CD4-positive, alpha-beta T cell (primary cell): ENCODE measurements at regions not wholly inside any gene's neighbourhood (a gene's known extent, or its start where the extent isn't known, plus 50 kb on each side); places are given as distances from the start of the nearest gene placed in this dataset.

Source experiments
- ATAC-seq: fragments of 200-7000 bp; cut with Tn5 transposase; one replicate; pipeline ENCODE4 v1.10.0; 2022; ENCODE audit warnings: mild to moderate bottlenecking; ENCODE audit not compliant: poor library complexity
- CTCF ChIA-PET: fragments of 350-600 bp; sonication (Branson Sonifier 250); formaldehyde crosslinking; loops from one replicate; lab custom pipeline; 2021; ENCODE audit warnings: antibody characterized with exemption, inconsistent platforms; lab: Charles Lee
- POLR2A ChIA-PET: fragments of 350-600 bp; sonication (Branson Sonifier 250); formaldehyde crosslinking; loops from one replicate; lab custom pipeline; 2021; ENCODE audit warnings: antibody characterized with exemption, inconsistent platforms; lab: Charles Lee
- DNase-seq, 14 experiments: peaks; one replicate each; pipeline ENCODE4 v3.0.0-alpha.2; 2013 to 2020; ENCODE audit warnings: mixed read lengths in 2 of 14
- H3K27ac ChIP-seq, 2 donors: one replicate each; pipeline versions ENCODE4 v1.5.1 to v1.7.0; 2013; ENCODE audit warnings: low read length in 2 of 2, low read depth in 1 of 2, mild to moderate bottlenecking in 1 of 2
- H3K27me3 ChIP-seq, 2 experiments: 1 replicate in 1 of 2; 2 replicates in 1 of 2; pipeline versions ENCODE4 v1.6.1 to v1.7.0; 2013; ENCODE audit warnings: low read length in 2 of 2, control low read depth in 1 of 2, mild to moderate bottlenecking in 1 of 2, moderate library complexity in 1 of 2; ENCODE audit not compliant: insufficient read depth in 2 of 2, control insufficient read depth in 1 of 2
- H3K36me3 ChIP-seq: one replicate; pipeline ENCODE4 v1.6.1; 2013; ENCODE audit warnings: low read length, control low read depth; ENCODE audit not compliant: insufficient read depth
- H3K4me1 ChIP-seq: one replicate; pipeline ENCODE4 v1.6.1; 2013; ENCODE audit warnings: low read length, control low read depth; ENCODE audit not compliant: insufficient read depth
- H3K4me3 ChIP-seq: one replicate; pipeline ENCODE4 v1.5.1; 2013; ENCODE audit warnings: mild to moderate bottlenecking, low read length, moderate library complexity
- H3K9me3 ChIP-seq, 2 experiments: 1 replicate in 1 of 2; 2 replicates in 1 of 2; pipeline versions ENCODE4 v1.6.1 to v1.7.0; 2013; ENCODE audit warnings: low read length in 2 of 2, mild to moderate bottlenecking in 2 of 2, control low read depth in 1 of 2, moderate library complexity in 1 of 2; ENCODE audit not compliant: control insufficient read depth in 1 of 2, insufficient read depth in 1 of 2
- H3K27ac Mint-ChIP-seq: one replicate; pipeline ENCODE4 v1.8.0; 2020; ENCODE audit warnings: mixed read lengths
- H3K27me3 Mint-ChIP-seq: one replicate; pipeline ENCODE4 v1.8.0; 2021; ENCODE audit warnings: mixed read lengths
- H3K36me3 Mint-ChIP-seq: one replicate; pipeline ENCODE4 v1.8.0; 2021; ENCODE audit warnings: low read depth, mixed read lengths
- H3K4me1 Mint-ChIP-seq: one replicate; pipeline ENCODE4 v1.8.0; 2021; ENCODE audit warnings: low read depth, mixed read lengths
- H3K4me3 Mint-ChIP-seq: one replicate; pipeline ENCODE4 v1.8.0; 2020; ENCODE audit warnings: mild to moderate bottlenecking, mixed read lengths
- H3K9me3 Mint-ChIP-seq: one replicate; pipeline ENCODE4 v1.8.0; 2020; ENCODE audit warnings: mixed read lengths
- intact Hi-C, 2 experiments: fragments of 100-400 bp; cut with DNase I in 1 of 2; cut with micrococcal nuclease in 1 of 2; formaldehyde crosslinking; loops; one replicate each; pipeline versions ENCODE4 v1.15.1 to v1.9.0; 2023 to 2025; cut with DNase I, micrococcal nuclease
- TF ChIP-seq, protein P1 (sequence below): fragments of 200-600 bp; IDR thresholded peaks from one replicate; pipeline ENCODE4 v1.8.0; 2022; ENCODE audit warnings: antibody characterized with exemption, mild to moderate bottlenecking

DNA sequence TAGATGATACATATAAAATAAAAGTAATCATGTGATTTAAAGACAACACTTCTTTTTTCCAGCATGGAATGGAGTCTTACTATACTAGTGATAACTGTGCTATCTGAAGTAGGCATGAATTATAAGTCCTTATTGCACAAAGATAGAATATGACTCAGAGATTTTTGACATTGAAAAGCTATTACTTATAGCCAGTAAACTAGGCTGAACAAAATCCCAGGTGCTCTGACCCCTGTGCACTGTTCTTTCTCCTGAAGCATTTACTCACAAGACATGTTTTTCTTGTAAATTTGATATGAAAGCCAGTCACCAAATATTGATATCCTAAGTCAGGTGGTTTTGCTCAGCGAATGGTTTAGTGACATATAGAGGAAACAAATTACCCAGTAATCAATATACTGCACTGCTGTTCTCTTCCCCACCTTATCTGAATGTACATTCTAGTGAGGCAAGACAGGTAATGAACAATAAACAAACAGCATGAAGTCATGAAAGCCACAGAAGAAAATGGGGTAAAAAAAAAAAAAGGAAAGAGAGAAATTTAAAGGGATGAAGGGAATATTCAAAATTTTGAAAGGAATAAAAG is 1567.0 kb upstream of the SPRY2 start:
- H3K9me3 ChIP-seq: peaks cover 0 to 5% of the 10 kb centered on the region in 2 experiments
- CTCF ChIA-PET: no interaction called here
- no peak overlapping the region for H3K4me3 ChIP-seq
- no peaks in the 10 kb centered on the region for H3K27me3 ChIP-seq
- no peaks in the 10 kb centered on the region for H3K27me3 Mint-ChIP-seq
- TF ChIP-seq, protein P1, sequence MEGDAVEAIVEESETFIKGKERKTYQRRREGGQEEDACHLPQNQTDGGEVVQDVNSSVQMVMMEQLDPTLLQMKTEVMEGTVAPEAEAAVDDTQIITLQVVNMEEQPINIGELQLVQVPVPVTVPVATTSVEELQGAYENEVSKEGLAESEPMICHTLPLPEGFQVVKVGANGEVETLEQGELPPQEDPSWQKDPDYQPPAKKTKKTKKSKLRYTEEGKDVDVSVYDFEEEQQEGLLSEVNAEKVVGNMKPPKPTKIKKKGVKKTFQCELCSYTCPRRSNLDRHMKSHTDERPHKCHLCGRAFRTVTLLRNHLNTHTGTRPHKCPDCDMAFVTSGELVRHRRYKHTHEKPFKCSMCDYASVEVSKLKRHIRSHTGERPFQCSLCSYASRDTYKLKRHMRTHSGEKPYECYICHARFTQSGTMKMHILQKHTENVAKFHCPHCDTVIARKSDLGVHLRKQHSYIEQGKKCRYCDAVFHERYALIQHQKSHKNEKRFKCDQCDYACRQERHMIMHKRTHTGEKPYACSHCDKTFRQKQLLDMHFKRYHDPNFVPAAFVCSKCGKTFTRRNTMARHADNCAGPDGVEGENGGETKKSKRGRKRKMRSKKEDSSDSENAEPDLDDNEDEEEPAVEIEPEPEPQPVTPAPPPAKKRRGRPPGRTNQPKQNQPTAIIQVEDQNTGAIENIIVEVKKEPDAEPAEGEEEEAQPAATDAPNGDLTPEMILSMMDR: no peak
- POLR2A ChIA-PET: no interaction called here
- peaks cover 5% of the 10 kb centered on the region for H3K9me3 Mint-ChIP-seq
- H3K36me3 Mint-ChIP-seq: no peaks in the 10 kb centered on the region
- ATAC-seq (no peak), DNase-seq (no peak)
- H3K4me1 Mint-ChIP-seq: no peaks in the 10 kb centered on the region
- no peaks in the 10 kb centered on the region for H3K4me1 ChIP-seq
- intact Hi-C loops: no loop called here
- no peaks in the 10 kb centered on the region for H3K36me3 ChIP-seq
- no peak overlapping the region for H3K27ac Mint-ChIP-seq
- H3K27ac ChIP-seq: no peak overlapping the region
- no peak overlapping the region for H3K4me3 Mint-ChIP-seq

DNA sequence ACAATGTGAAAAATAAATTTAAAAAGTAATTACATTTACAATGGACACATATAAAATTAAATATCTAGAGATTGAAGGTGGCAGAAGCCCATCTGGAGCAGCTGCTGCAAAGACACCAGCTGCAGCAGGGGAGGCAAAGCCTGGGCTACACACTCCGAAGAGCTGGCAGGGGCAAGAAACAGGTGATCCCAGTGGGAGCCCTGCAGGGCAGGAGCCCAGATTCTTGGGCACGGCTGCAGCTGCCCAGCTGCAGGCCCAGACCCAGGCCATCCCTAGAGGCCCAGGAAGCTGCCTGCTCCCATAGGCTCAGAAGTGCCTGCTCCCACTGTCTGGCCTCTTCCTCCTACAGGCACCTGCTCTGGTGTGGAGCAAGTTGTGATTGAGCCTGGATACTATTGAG is 1547.9 kb upstream of the SPRY2 start:
- Histone ChIP-seq H3K27ac (no peak overlapping the region), H3K27me3 (no peaks in the 10 kb centered on the region), H3K9me3 (peaks cover 0 to 18% of the 10 kb centered on the region in 2 experiments), H3K4me3 (no peak overlapping the region), H3K36me3 (no peaks in the 10 kb centered on the region), H3K4me1 (no peaks in the 10 kb centered on the region)
- H3K4me3 Mint-ChIP-seq: no peak overlapping the region
- H3K27me3 Mint-ChIP-seq: no peaks in the 10 kb centered on the region
- DNase-seq (no peak), ATAC-seq (no peak)
- H3K36me3 Mint-ChIP-seq: no peaks in the 10 kb centered on the region
- TF ChIP-seq, protein P1: no peak
- POLR2A ChIA-PET: no interaction called here
- intact Hi-C loops: no loop called here
- CTCF ChIA-PET: no interaction called here
- no peaks in the 10 kb centered on the region for H3K4me1 Mint-ChIP-seq
- H3K9me3 Mint-ChIP-seq: peaks cover 13% of the 10 kb centered on the region
- H3K27ac Mint-ChIP-seq: no peak overlapping the region

DNA sequence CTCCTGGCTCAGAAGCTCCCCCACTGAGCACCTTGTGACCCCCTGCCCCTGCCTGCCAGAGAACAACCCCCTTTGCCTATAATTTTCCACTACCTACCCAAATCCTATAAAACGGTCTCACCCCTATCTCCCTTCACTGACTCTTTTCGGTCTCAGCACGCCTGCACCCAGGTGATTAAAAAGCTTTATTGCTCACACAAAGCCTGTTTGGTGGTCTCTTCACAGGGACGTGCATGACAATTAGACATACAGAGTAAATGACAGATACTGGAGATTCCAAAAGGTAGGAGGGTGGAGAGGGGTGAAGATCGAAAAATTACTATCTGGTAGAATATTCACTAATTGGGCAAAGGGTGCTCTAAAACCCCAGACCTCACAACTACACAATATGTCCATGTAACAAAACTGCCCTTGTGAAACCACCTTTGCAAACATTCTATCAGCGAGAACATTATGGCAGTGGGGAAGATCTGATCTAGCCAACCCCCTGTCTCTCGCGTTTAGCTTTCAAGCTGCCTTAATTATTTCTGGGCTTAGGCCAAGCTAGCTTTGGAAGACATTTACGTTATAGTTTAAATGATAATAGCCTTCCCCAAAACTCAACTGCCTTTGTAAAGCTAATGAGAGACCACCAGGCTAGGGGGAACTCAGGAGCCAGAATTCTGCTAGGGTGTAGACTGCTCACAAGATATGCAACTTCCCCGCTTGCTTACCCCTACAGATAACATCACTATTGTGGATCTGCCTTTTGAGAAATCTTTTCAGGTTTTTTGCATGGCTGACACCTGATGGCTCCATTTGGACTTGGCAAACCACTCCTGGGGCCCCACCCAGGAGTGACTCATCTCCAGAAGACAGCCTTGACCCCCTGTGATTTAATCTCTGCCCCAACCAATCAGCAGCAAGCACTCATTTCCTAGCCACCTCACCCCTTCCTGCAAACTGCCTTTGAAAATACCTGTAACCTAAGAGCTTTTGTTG is 1534.0 kb upstream of the SPRY2 start:
- Mint-ChIP-seq H3K27ac (no peak overlapping the region), H3K9me3 (peaks cover 11% of the 10 kb centered on the region), H3K36me3 (no peaks in the 10 kb centered on the region), H3K4me1 (no peaks in the 10 kb centered on the region), H3K4me3 (no peak overlapping the region), H3K27me3 (no peaks in the 10 kb centered on the region)
- H3K4me3 ChIP-seq: no peak overlapping the region
- POLR2A ChIA-PET: no interaction called here
- no peaks in the 10 kb centered on the region for H3K4me1 ChIP-seq
- no peak overlapping the region for H3K27ac ChIP-seq
- no peaks in the 10 kb centered on the region for H3K36me3 ChIP-seq
- no peaks in the 10 kb centered on the region for H3K27me3 ChIP-seq
- TF ChIP-seq, protein P1: no peak
- ATAC-seq (no peak), DNase-seq (no peak)
- H3K9me3 ChIP-seq: no peaks in the 10 kb centered on the region
- intact Hi-C loops: no loop called here
- CTCF ChIA-PET: no interaction called here
